ENCODE measurements at regions not wholly inside any gene's neighbourhood (a gene's known extent, or its start where the extent isn't known, plus 50 kb on each side); places are given as distances from the start of the nearest gene placed in this dataset.

DNA sequence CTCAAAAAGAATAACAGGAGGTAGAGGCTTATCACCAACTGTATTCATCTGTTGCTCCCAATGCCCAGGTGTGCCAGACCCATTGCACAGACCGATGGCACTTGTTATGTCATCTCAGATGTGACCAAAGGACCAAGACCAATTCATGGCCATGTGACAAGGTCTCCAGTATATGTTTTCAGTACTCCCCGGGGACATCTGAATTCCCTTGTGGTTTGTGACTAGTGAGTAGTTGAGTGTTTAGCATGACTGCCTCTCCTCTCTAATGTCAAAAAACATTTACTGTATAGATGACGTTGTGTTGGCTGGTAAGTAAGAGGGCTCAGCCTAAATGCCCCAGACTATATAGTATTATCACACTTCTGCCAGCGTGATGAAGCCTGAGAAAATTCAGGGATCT, 202.1 kb upstream of the SMIM30 start:
- TF ChIP-seq, protein P1, sequence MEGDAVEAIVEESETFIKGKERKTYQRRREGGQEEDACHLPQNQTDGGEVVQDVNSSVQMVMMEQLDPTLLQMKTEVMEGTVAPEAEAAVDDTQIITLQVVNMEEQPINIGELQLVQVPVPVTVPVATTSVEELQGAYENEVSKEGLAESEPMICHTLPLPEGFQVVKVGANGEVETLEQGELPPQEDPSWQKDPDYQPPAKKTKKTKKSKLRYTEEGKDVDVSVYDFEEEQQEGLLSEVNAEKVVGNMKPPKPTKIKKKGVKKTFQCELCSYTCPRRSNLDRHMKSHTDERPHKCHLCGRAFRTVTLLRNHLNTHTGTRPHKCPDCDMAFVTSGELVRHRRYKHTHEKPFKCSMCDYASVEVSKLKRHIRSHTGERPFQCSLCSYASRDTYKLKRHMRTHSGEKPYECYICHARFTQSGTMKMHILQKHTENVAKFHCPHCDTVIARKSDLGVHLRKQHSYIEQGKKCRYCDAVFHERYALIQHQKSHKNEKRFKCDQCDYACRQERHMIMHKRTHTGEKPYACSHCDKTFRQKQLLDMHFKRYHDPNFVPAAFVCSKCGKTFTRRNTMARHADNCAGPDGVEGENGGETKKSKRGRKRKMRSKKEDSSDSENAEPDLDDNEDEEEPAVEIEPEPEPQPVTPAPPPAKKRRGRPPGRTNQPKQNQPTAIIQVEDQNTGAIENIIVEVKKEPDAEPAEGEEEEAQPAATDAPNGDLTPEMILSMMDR (IDR thresholded peaks at IDR 0.05; ENCODE audit: low read length): no peak
- TF ChIP-seq EZH2phosphoT487 (IDR thresholded peaks at IDR 0.05; ENCODE audit: low read length): no peak
